Lung (tissue), 11 donors: ENCODE measurements at regions not wholly inside any gene's neighbourhood (a gene's known extent, or its start where the extent isn't known, plus 50 kb on each side); places are given as distances from the start of the nearest gene placed in this dataset.

Experiments used
- ATAC-seq: fragments of 200-7000 bp; cut with Tn5 transposase; one replicate; pipeline ENCODE4 v1.9.1; 2020; ENCODE audit warnings: moderate number of reproducible peaks; ENCODE audit not compliant: insufficient read depth, low FRiP score
- DNase-seq, 3 donors: peaks; one replicate each; pipeline ENCODE4 v3.0.0-alpha.2; 2013 to 2017
- H3K27ac ChIP-seq, 2 donors: one replicate each; pipeline ENCODE4 v1.5.1; 2013; ENCODE audit warnings: mild to moderate bottlenecking in 2 of 2, moderate library complexity in 2 of 2, control low read depth in 1 of 2, inconsistent platforms in 1 of 2, low read depth in 1 of 2, low read length in 1 of 2
- H3K27me3 ChIP-seq, 3 donors: one replicate each; pipeline ENCODE4 v1.5.1; 2013; ENCODE audit warnings: low read length in 2 of 3; ENCODE audit not compliant: control insufficient read depth in 3 of 3, insufficient read depth in 3 of 3
- H3K36me3 ChIP-seq, 4 donors: one replicate each; pipeline ENCODE4 v1.5.1; 2013; ENCODE audit warnings: low read length in 4 of 4, mild to moderate bottlenecking in 1 of 4, moderate library complexity in 1 of 4; ENCODE audit not compliant: control insufficient read depth in 4 of 4, insufficient read depth in 4 of 4
- H3K4me1 ChIP-seq, 5 donors: one replicate each; pipeline ENCODE4 v1.5.1; 2013; ENCODE audit warnings: low read length in 5 of 5, mild to moderate bottlenecking in 2 of 5, moderate library complexity in 1 of 5; ENCODE audit not compliant: control insufficient read depth in 5 of 5, insufficient read depth in 5 of 5
- H3K4me3 ChIP-seq: one replicate; pipeline ENCODE4 v1.5.1; 2013; ENCODE audit warnings: mild to moderate bottlenecking, control low read depth, moderate library complexity
- H3K9ac ChIP-seq, 2 donors: one replicate each; pipeline ENCODE4 v1.5.1; 2013; ENCODE audit warnings: low read length in 2 of 2, control low read depth in 1 of 2; ENCODE audit not compliant: insufficient read depth in 1 of 2
- H3K9me3 ChIP-seq, 4 donors: one replicate each; pipeline ENCODE4 v1.5.1; 2013; ENCODE audit warnings: low read length in 3 of 4, mild to moderate bottlenecking in 1 of 4, moderate library complexity in 1 of 4; ENCODE audit not compliant: control insufficient read depth in 4 of 4, insufficient read depth in 3 of 4
- WGBS, 2 donors: extraction: QIAGEN DNeasy Blood & Tissue Kit; methylation state at CpG; one replicate each; pipeline ENCODE4 v1.1.7; 2013; 5-methylcytosine and 5-hydroxymethylcytosine counted together
- TF ChIP-seq, protein P1 (sequence below): IDR thresholded peaks from 2 replicates; pipeline ENCODE4 v1.5.1; 2012; ENCODE audit warnings: mild to moderate bottlenecking; ENCODE audit errors: control extremely low read depth, extremely low read depth
- donor health status: control.
- donor health status: control.
- donor health status: Bipolar disorder and iron deficiency.
- donor health status: healthy.
- donor health status: DM: yes; HTN: yes; CAD: no.

DNA sequence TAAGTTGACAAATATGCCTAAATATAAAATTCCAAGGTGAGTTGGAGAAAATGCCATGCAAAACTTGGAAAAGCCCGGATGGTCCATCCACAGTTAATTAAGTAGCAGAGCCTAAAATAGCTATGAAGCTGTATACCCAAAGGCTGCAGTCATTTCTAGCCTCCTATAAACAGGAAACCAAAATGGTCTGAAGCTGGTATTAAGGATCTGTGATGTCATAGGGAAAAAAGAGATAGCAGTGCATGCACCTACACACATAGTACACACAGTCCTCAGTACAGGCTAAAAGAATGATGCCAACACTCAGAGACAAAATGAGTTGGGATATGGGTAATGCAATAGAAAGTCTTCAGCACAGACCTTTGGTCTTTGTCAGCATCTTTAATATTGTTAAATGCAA lies 736.9 kb downstream of the EFNB2 start:
- no peak overlapping the region for H3K9ac ChIP-seq
- TF ChIP-seq, protein P1, sequence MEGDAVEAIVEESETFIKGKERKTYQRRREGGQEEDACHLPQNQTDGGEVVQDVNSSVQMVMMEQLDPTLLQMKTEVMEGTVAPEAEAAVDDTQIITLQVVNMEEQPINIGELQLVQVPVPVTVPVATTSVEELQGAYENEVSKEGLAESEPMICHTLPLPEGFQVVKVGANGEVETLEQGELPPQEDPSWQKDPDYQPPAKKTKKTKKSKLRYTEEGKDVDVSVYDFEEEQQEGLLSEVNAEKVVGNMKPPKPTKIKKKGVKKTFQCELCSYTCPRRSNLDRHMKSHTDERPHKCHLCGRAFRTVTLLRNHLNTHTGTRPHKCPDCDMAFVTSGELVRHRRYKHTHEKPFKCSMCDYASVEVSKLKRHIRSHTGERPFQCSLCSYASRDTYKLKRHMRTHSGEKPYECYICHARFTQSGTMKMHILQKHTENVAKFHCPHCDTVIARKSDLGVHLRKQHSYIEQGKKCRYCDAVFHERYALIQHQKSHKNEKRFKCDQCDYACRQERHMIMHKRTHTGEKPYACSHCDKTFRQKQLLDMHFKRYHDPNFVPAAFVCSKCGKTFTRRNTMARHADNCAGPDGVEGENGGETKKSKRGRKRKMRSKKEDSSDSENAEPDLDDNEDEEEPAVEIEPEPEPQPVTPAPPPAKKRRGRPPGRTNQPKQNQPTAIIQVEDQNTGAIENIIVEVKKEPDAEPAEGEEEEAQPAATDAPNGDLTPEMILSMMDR: no peak
- DNase-seq (no peak), ATAC-seq (no peak)
- H3K9me3 ChIP-seq: no peaks in the 10 kb centered on the region
- no peak overlapping the region for H3K27ac ChIP-seq
- no peaks in the 10 kb centered on the region for H3K4me1 ChIP-seq
- 0% methylated on average over 1 of the region's 1 CpG for WGBS, 2 donors
- no peaks in the 10 kb centered on the region for H3K36me3 ChIP-seq
- H3K4me3 ChIP-seq: no peak overlapping the region
- no peaks in the 10 kb centered on the region for H3K27me3 ChIP-seq

DNA sequence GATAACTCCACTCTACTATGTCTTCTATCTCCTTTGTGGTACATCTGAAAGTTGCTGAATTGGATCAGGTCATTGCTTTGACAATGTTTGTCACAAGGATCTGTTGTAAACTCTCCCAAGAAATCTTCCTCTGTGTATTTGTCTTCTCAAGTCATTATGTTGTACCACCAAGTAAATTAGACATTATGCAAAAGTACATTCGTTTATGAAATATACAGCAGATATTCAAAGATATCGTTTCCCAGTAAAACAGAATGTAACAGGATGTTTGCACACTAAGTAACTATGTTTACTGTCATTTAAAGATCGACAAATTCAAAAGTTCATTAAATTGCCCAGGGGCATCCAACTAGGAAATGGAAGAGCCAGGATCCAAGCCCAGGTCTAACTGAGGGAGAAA lies 739.4 kb downstream of the EFNB2 start:
- ATAC-seq: no peak
- Histone ChIP-seq H3K27ac (no peak overlapping the region), H3K9me3 (peaks cover 0 to 3% (median 0%) of the 10 kb centered on the region in 4 donors), H3K36me3 (no peaks in the 10 kb centered on the region), H3K27me3 (no peaks in the 10 kb centered on the region), H3K4me3 (no peak overlapping the region), H3K4me1 (no peaks in the 10 kb centered on the region), H3K9ac (no peak overlapping the region)
- 88 to 91% methylated on average over 3 of the region's 3 CpGs for WGBS, 2 donors
- TF ChIP-seq, protein P1: no peak
- DNase-seq: no peak

- H3K36me3 ChIP-seq: no peaks in the 10 kb centered on the region
- no peak for ATAC-seq
- H3K9me3 ChIP-seq: peaks cover 0 to 3% (median 0%) of the 10 kb centered on the region in 4 donors
- TF ChIP-seq, protein P1: no peak
- H3K27me3 ChIP-seq: no peaks in the 10 kb centered on the region
- H3K27ac ChIP-seq: no peak overlapping the region
- no peaks in the 10 kb centered on the region for H3K4me1 ChIP-seq
- no peak for DNase-seq
- WGBS, 2 donors: 47 to 89% methylated on average over 1 of the region's 1 CpG
- H3K9ac ChIP-seq: no peak overlapping the region
- no peak overlapping the region for H3K4me3 ChIP-seq
Measured at GRCh38 chr13:105790923-105791322, 744.5 kb downstream of the EFNB2 start.

DNA sequence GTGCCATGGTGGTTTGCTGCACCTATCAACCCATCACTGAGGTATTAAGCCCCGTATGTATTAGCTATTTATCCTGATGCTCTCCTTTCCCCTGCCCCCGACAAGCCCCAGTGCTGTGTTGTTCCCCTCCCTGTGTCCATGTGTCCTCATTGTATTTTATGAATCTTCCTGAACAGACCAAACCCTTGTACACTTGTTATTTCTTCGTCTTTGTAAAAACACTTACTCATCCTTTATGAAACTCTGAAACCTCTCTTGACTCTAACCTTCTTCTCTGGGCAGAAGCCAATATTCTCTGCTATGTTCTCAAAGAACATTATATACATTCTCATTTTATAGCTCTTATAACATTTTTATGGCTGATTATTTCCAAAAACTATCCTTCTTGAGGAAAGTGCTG lies 746.9 kb downstream of the EFNB2 start:
- Histone ChIP-seq H3K27me3 (no peaks in the 10 kb centered on the region), H3K36me3 (no peaks in the 10 kb centered on the region), H3K4me3 (no peak overlapping the region), H3K9ac (no peak overlapping the region), H3K4me1 (no peaks in the 10 kb centered on the region), H3K27ac (no peak overlapping the region), H3K9me3 (peaks cover 0 to 3% (median 0%) of the 10 kb centered on the region in 4 donors)
- no peak for DNase-seq
- TF ChIP-seq, protein P1: no peak
- WGBS, 2 donors: 88 to 92% methylated on average over 3 of the region's 3 CpGs
- no peak for ATAC-seq
